ENCODE measurements at regions not wholly inside any gene's neighbourhood (a gene's known extent, or its start where the extent isn't known, plus 50 kb on each side); places are given as distances from the start of the nearest gene placed in this dataset.

- H3K79me1 ChIP-seq (ENCODE audit: insufficient read depth, low read depth, low read length, poor library complexity, severe bottlenecking), result no peaks in the 10 kb centered on the region
- Mint-ChIP-seq H3K36me3 (ENCODE audit: insufficient read depth in 1 of 3, low read depth in 3 of 3) (no peaks in the 10 kb centered on the region), H3K9me3 (no peaks in the 10 kb centered on the region), H3K4me3 (no peak overlapping the region), H3K4me1 (peaks cover 6 to 8% of the 10 kb centered on the region in 2 experiments), H3K27ac (no peak overlapping the region), H3K27me3 (ENCODE audit: low read depth) (no peaks in the 10 kb centered on the region)
- no peak overlapping the region for H3K9ac ChIP-seq (ENCODE audit: extremely low read depth, insufficient read length, low read length)
- no peak overlapping the region for H2BK15ac ChIP-seq (ENCODE audit: low read depth, low read length)
- H3K14ac ChIP-seq (ENCODE audit: insufficient read depth, low read length), result no peak overlapping the region
- H2AFZ ChIP-seq (ENCODE audit: low read length), result no peak overlapping the region
- no peak for TF ChIP-seq CTCF (conservative IDR thresholded peaks at IDR 0.05)
- no peak overlapping the region for H3T11ph ChIP-seq (ENCODE audit: low read length)
- no peak overlapping the region for H4K5ac ChIP-seq (ENCODE audit: insufficient read length, low read depth, low read length)
- no peaks in the 10 kb centered on the region for H3K27me3 ChIP-seq (ENCODE audit: insufficient read depth, low read length)
- no peaks in the 10 kb centered on the region for H4K20me1 ChIP-seq (ENCODE audit: control insufficient read depth, insufficient read depth, insufficient read length)
- no peak overlapping the region for H2AK5ac ChIP-seq (ENCODE audit: insufficient read length, low read length)
- no peak for DNase-seq
- no peak overlapping the region for H3K18ac ChIP-seq (ENCODE audit: insufficient read length, low read depth, low read length)
- H3K23me2 ChIP-seq (ENCODE audit: insufficient read length, low read depth, low read length, poor library complexity, severe bottlenecking), result no peaks in the 10 kb centered on the region
- no peaks in the 10 kb centered on the region for H3K79me2 ChIP-seq (ENCODE audit: insufficient read depth, low read length)
- no peak overlapping the region for H4K91ac ChIP-seq (ENCODE audit: insufficient read length, low read depth, low read length)
- no peak overlapping the region for H3K56ac ChIP-seq (ENCODE audit: insufficient read length, low read depth, low read length)
- H3K27ac ChIP-seq (ENCODE audit: insufficient read length, low read depth, low read length), result no peak overlapping the region
- H2BK5ac ChIP-seq (ENCODE audit: insufficient read length, low read length), result no peak overlapping the region
- no peak overlapping the region for H3K4ac ChIP-seq (ENCODE audit: low read depth, low read length)
- H3K23ac ChIP-seq (ENCODE audit: insufficient read length, low read depth, low read length), result no peak overlapping the region
- no peak overlapping the region for H2BK12ac ChIP-seq (ENCODE audit: insufficient read length, low read depth, low read length)
- H4K8ac ChIP-seq (replicated peaks; ENCODE audit: insufficient read length, low read depth, low read length), result no peak overlapping the region
- H3K4me2 ChIP-seq (ENCODE audit: insufficient read depth, insufficient read length, low read length), result no peak overlapping the region
- H2BK20ac ChIP-seq (ENCODE audit: low read depth, low read length, poor library complexity, severe bottlenecking), result no peak overlapping the region
- H2BK120ac ChIP-seq (ENCODE audit: low read depth, low read length, poor library complexity, severe bottlenecking), result no peak overlapping the region
- H3K4me1 ChIP-seq (ENCODE audit: insufficient read depth, low read length), result no peaks in the 10 kb centered on the region
- no peaks in the 10 kb centered on the region for H3K9me3 ChIP-seq (ENCODE audit: control insufficient read depth, low read depth, low read length)
Measured at GRCh38 chr3:18778094-18778493, 353.0 kb upstream of the SATB1 start.
